Epithelial cell of prostate (primary cell): ENCODE measurements at regions not wholly inside any gene's neighbourhood (a gene's known extent, or its start where the extent isn't known, plus 50 kb on each side); places are given as distances from the start of the nearest gene placed in this dataset.

Experiments used
- DNase-seq: peaks from one replicate; pipeline ENCODE4 v3.0.0-alpha.2; 2011; ENCODE audit warnings: low read depth, low spot score
- H3K27ac ChIP-seq: fragments of 450-650 bp; 2 replicates; pipeline ENCODE4 v1.5.1; 2017; ENCODE audit warnings: mild to moderate bottlenecking

DNA sequence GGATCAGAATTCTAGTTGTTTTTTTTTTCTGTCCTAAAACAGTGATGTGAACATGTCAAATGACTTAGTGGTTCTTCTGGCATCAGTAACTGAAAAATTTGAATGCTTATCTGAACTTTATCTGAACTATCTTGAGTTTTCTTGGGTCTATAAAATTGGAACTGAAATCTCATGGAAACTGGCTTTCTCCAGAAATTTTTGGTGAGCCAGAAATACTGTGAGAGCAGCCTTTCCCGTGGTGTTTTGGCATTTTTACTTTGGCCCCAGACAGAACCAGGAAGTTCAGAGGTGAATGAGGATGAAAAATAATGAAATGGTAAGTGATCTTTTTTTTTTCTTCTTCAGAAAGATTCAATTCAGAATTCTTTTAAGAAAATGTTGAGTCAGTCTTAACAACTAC, 89.5 kb upstream of the CCDC91 start:
- no peak for DNase-seq
- H3K27ac ChIP-seq = no peak overlapping the region

DNA sequence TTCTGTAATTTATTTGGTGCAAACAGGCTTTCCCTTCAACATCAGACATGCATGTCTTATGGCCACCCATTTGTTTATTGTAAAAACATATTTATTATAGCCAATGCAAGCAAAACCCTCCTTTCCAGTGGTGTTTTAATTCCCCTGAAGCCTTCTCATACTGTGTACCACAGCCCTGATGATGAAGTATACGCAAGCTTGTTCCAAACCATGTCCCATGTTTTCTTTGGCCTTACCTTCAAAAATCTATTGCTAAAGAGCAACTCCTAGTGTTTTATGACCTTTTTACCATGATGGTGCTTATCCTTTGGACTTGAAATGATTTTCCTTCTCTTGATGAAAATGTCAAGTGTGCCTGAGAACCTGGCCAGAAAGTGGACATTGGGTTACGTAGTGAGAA, 85.9 kb upstream of the CCDC91 start:
- no peak overlapping the region for H3K27ac ChIP-seq
- no peak for DNase-seq

DNA sequence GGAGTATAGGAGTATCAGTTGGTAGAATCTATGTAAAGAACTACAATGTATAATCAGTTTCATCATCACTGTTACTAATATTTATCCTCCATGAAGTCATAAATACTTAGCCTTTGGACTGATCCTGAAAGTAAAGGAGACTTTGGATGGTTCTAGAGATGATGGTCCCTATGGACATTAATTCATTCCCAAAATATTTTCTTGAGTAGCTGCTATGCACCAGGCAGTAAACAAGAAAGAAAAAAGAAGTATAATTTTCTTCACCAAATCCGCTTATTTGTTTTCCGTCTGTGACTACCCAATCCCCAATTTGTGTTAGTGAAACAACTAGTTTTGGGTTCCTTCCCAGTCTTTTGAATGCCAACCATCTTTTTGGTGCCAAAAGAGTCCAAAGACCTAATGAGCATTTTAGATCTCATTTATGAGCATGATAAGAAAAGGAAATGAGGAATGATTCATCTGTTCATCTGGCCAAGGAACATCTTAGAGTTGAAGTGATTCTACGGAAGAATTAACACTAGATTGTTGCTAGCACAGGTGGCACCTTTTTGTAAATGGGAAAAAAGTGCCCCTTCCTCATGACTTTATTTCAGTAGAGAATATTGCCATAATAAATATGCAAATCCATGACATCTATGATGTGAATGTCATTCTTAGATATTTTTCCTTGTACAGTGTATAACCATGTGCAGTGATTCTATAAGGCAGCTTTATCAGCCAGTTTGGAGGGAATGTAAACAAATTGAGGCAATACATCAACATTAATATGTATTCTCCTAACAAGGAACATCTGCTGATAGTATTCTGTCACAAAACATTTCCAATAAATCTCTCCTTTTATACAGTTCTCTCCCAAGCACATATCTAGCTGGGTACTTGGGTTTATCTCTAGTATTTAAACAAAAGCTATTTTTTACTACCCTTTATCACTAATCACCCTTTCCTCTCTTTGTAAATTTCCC, 85.1 kb upstream of the CCDC91 start:
- DNase-seq = no peak

DNA sequence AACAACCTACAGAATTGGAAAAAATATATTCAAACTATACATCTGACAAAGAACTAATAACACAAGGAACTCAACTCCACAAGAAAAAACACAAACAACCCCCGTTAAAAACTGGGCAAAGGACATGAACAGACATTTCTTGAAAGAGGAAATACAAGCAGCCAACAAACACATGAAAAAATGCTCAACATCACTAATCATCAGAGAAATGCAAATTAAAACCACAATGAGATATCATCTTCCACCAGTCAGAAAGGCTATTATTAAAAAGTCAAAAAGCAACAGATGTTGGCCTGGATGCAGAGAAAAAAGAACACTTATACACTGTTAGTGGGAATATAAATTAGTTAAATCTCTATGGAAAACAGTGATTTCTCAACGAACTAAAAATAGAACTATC, 82.6 kb upstream of the CCDC91 start:
- no peak for DNase-seq

More for the DNA sequence above, 85.1 kb upstream of the CCDC91 start:
- no peak overlapping the region for H3K27ac ChIP-seq

DNA sequence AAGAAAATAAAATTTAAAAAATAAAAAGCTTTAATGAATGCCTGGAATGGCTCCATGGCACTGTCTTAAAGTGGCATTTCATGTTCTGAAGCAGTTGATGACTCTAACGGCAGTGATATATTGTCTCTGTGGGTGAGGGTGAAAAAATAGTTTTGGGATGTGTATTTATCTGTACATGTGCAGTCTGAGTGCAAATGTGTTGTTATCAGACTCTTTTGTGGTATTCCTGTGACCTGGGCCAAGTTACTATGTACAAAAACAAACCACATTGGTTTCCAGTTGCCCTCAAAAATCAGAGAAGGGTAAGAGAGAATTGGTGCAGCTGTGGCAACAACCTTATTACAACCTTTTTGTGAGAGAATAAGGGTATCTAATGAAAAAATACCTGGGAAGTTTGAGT, 81.7 kb upstream of the CCDC91 start:
- no peak for DNase-seq
- H3K27ac ChIP-seq = no peak overlapping the region

More for the DNA sequence above, 82.6 kb upstream of the CCDC91 start:
- H3K27ac ChIP-seq = peak overlapping the region; percentile 23

DNA sequence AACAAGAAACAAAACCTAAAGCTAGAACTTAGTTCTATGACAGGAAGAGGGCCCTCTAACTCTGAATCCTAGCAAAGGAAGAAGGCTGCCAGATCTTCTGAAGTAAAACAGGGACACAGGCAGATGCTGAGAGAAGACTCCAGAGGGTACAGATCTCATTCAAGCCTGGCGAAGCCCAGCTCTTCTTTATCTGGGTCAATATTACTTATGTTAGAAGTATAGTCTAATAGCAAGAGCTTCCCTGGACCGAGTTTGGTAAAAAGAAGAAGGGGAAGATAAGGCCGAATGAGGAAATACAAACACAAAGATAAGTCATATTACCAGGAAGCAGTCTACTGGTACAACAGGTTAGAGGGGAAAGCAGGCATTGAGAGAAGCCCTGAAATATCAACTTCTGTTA, 79.9 kb upstream of the CCDC91 start:
- H3K27ac ChIP-seq = peak overlapping the region; percentile 6
- no peak for DNase-seq

DNA sequence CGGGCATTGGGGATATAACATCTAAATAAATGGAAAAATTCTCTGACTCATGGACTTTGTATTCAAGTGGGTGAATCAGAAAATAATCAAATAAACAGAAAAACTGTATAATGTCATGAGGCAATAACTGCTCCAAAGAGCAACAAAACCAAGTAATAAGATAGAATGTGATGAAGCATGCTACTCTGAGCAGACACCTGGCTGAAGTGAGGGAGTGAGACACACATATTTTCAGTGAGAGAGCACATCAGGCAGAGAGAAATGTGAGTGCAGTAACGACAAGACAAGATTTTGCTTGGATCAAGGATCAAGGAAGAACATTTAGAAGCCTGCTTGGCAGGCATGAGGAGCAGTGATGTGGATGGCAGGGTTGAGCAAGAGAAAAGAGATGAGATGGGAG, 75.8 kb upstream of the CCDC91 start:
- DNase-seq = peak; percentile 40
- peak overlapping the region; percentile 66 for H3K27ac ChIP-seq

DNA sequence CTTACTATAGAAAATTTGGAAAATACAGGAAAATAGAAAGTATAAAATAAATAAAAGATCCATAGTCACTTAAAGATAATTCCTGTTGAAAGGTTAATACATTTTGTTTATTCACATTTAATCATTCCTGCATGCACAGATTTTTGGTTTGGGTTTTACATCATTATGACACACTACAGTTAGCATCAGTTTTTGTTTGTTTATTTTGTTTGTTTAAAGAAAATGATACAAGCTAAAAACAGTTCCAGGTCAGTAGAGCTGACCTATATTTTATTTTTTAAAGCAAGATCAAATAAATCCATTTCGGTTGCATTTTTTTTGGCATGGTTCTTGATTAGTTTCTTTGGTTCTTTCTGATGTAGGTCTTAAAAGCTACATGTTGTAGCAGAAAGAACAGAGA, 68.8 kb upstream of the CCDC91 start:
- no peak for DNase-seq
- peak overlapping the region; percentile 8 for H3K27ac ChIP-seq

DNA sequence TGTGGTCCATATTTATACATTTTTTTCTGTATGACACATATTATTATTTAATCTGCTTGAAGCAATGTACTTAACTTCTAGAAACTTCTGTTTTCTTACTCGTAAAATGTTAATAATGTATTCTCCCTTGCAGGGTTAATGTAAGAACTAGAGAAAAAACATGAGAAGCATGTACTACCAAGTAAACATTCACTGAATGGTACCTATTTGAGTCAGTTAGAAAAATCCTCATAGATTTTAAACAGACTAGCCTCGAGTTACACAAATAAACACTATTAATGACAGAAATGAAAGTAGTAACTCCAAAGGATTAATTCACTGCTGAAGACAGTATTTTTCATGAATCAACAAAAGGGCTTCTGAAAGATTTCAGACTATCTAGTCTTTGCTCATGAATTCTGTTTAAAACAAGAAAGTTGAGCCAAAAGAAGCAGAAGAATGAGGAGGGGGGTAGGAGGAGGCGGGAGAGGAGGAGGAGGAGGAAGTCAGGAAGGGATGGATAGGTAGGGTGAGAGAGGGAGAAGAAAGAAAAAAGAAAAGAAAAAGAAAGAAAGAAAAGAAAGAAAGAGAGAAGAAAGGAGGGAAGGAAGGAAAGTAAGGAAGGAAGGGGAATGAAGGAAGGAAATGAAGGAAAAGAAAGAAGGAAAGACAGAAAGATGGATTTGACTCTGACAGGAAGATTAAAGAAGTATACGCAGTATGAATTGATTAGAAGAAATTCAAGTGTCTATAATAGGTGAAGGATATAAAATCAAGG, 68.2 kb upstream of the CCDC91 start:
- no peak for DNase-seq
- H3K27ac ChIP-seq = peak overlapping the region; percentile 8

DNA sequence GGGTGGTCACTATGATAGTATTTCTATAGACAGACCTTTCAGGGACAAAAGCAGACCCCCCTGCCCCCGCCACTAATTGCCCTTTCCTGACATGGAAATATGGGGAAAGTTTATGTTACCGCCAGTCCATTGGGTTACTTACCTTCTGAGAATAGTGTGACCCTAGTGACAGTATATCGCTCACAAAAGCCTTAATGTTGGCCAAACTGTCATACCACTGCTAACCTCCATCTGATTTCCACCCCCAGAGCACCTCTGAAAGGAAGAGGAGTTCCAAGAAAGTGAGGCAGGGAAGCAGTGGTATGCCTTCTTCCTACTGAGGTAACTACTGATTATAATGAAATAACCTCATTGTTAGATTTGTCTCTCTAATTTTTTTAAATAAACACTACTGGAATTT, 67.5 kb upstream of the CCDC91 start:
- no peak for DNase-seq
- H3K27ac ChIP-seq = peak overlapping the region; percentile 30

DNA sequence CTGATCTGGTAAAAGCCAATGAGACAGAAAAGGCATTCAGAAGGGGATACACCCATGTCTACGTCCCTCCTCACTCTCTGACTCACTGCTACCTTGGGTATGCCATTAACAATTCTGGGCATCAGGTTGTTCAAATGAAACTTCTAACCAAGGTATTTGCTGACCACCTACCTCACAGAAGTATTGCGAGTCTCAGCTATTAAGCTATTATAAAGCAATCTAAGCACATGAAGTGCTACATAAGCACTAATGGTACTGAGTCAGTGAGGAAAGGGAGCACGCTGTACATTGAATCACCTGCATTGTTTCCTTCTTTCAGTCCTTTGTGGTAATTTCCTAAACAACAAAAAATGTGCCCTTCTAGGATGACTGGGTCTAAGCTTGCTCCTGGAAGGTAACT, 62.8 kb upstream of the CCDC91 start:
- peak; percentile 96 for DNase-seq
- H3K27ac ChIP-seq = peak overlapping the region; percentile 99

DNA sequence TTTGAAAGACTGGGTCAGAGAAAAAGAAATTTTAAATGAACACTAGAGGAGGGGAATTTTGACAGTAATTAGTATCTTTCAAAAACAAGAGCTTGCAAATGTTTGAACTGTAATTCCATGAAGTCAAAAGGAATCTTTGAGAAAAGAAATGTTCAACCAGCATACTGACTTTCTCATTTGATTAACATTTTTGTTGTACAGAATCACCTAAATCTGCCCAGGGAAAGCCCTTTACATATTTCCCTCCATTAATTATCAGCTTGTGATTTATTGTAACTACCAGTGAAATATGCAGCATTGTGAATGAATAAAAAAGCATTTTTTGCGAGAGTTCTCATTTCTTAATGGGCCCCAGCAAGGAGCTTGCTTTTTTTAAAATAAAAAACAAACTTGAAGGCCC, 61.2 kb upstream of the CCDC91 start:
- DNase-seq = no peak
- H3K27ac ChIP-seq = peak overlapping the region; percentile 99

DNA sequence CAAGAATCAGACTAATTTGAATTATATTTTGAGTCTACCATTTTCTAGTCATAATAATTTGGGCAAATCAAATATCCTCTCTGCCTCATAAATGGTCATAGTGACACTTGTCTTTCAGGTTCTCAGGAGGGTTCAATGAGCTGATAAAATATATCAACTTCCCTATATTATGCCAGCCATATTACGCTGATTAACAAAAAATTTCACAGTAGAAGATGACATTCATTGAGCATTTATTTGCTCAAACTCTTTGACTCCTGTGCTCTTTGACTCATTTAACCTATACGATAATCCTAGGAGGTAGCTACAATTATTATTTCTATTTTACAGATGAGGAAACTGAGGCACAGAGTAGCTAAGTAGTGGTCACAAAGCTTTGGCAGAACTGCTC, 60.0 kb upstream of the CCDC91 start:
- no peak for DNase-seq
- peak overlapping the region; percentile 99 for H3K27ac ChIP-seq

DNA sequence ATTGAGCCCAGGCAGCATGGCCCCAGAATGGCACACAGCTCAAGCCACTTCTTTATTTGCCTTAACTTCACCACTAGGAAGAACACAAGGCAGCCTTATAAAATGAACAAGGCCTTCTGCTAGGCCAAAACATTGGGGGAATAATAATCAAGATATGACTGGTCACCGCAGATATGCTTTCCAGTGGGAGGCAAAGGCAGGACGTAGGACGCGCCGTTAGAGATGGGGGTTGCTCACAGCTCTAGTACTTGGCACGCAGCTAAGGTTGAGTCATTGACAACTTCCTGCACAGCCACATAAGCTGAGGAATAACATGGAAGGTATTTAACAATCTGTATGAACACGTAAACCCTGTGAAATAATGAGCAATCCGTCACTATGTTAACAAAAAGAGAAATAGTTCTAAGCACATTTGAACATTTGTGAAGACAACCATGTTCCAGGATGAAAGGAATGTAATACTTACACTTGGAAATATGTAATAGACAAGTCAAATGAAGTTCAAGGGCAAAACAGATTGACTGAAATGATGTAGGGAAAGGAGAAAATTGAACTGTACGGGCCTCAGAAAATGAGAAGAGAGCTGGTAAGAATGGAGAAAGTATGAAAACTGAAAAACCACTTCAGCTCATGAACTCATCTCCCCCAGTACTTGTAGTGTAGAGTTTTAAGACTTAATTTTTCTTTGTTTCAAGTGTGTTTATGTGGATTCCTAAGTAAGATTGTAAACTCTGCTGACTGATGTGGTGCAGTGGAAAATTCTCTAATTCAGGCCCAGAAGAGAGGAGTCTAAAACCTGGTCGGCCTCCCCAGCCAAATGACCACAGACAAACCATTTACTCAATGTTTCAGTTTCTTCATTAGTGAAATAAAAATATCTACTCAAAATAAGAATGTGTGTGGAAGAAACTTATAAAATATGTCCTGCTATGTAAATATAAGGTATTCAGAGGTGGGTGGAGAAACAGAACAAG, 59.3 kb upstream of the CCDC91 start:
- H3K27ac ChIP-seq = peak overlapping the region; percentile 99
- peak; percentile 98 for DNase-seq

DNA sequence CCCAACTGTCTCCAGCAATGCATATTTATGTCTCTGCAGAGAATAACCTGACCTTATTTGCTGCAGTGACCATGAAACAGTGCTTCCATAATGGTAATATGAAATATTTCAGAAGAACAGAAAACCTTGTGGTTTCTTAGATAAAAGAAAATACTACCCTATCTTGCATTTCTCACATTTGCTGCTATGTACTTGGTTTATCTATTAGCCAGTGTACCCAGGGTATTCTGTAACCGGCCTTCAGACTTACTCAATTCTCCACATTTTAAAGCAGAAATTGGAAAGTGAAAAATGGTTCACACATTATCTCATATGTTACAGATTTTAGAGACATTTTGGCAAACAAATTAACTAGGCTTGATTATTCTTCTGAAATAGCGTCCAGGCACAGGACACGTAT, 57.9 kb upstream of the CCDC91 start:
- no peak for DNase-seq
- peak overlapping the region; percentile 99 for H3K27ac ChIP-seq

DNA sequence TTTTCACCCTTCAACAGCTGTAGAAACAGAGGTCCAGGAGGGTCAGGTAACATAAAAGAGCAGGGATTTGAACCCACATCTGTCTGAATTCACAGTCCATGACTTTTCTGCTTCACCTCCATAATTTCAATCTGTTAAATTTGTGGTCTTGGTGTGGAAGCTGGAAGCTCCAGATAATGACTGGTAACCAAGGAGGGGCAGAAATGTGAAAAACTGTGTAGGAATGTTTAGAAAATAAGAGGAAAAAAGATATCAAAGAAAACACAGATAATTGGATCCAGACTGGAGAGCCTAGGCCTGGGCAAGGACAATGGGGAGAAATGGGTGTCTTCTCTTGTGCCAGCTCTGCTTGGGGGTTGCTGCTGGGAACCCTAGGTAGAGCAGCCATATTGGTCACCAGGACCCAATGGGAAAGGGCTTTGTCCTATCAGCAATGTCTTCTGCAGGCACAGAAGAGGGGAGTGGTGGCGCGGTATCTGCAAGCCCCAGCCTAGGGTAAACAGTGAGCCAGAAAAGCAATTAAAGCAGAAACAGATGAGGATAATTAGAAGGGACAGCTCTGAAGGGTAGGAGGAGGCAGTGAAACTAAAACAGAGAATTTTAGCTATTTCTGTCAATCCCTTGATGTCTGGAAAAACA, 54.3 kb upstream of the CCDC91 start:
- no peak overlapping the region for H3K27ac ChIP-seq
- DNase-seq = no peak

DNA sequence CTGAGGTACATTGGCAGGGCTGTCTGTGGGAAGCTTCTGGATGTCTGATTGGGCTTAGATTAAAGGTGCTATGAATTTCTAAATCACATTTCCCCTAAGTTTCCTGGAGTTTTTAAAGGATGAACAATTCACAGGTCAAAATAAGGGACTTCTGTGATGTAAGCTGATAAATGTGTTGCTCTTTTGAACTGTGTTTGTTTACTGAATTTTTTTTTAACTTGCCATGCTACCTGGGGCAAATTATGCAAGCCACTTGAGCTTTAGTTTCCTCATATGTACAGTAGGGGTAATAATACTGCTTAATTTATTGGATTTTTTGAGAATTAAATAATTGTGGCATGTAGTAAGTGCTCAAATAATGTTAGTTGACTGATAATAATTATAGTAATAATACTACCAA, 52.8 kb upstream of the CCDC91 start:
- H3K27ac ChIP-seq = no peak overlapping the region

DNA sequence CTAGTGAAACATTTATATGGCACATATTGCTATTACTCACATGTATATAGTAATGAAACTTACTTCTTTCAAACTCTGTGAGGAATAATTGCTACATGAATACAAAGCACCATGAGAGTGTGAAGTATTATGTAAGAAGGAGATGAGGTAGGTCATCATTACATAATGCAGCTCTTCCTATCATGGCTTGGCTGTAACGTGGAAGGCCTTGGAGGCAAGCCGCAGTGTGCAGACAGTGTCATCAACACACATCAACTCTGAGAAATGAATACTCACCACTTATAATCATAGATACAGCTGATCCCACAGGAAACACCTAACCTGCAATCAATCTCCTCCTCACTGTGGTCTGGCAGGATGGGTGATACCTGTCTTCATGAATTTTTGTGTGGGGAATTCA, 49.9 kb upstream of the CCDC91 start:
- no peak overlapping the region for H3K27ac ChIP-seq
- no peak for DNase-seq

More for the DNA sequence above, 52.8 kb upstream of the CCDC91 start:
- DNase-seq = no peak
